ENCODE measurements at regions not wholly inside any gene's neighbourhood (a gene's known extent, or its start where the extent isn't known, plus 50 kb on each side); places are given as distances from the start of the nearest gene placed in this dataset.
"Not testable (repeated sequence)": the region's sequence is repeated elsewhere in the genome, so short reads cannot be mapped to it uniquely, and the experiment has no call there.

GRCh38 chr17:27960183-27960849 is 67.2 kb upstream of the LYRM9 start:
- intact Hi-C loops (cut with DNase I) = no loop called here
- TF ChIP-seq POLR2A (IDR thresholded peaks at IDR 0.05) = no peak
- TF ChIP-seq, protein P1, sequence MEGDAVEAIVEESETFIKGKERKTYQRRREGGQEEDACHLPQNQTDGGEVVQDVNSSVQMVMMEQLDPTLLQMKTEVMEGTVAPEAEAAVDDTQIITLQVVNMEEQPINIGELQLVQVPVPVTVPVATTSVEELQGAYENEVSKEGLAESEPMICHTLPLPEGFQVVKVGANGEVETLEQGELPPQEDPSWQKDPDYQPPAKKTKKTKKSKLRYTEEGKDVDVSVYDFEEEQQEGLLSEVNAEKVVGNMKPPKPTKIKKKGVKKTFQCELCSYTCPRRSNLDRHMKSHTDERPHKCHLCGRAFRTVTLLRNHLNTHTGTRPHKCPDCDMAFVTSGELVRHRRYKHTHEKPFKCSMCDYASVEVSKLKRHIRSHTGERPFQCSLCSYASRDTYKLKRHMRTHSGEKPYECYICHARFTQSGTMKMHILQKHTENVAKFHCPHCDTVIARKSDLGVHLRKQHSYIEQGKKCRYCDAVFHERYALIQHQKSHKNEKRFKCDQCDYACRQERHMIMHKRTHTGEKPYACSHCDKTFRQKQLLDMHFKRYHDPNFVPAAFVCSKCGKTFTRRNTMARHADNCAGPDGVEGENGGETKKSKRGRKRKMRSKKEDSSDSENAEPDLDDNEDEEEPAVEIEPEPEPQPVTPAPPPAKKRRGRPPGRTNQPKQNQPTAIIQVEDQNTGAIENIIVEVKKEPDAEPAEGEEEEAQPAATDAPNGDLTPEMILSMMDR (IDR thresholded peaks at IDR 0.05) = no peak
- H3K27ac ChIP-seq = no peak overlapping the region
- H3K4me3 ChIP-seq (replicated peaks in 1 of 3) = no peak overlapping the region
- no peaks in the 10 kb centered on the region for H3K9me3 ChIP-seq
- DNase-seq = no peak
- no peaks in the 10 kb centered on the region for H3K27me3 ChIP-seq
- WGBS, 2 donors = 86 to 93% methylated on average over 6 of the region's 6 CpGs
- no peaks in the 10 kb centered on the region for H3K36me3 ChIP-seq
- peaks cover 10 to 26% of the 10 kb centered on the region in 2 donors for H3K4me1 ChIP-seq

GRCh38 chr17:27962581-27962980 is 69.4 kb upstream of the LYRM9 start:
- intact Hi-C loops (cut with DNase I) = not testable (repeated sequence)
- WGBS, 2 donors = 86 to 97% methylated on average over 3 of the region's 3 CpGs

GRCh38 chr17:27965224-27965623 is 72.1 kb upstream of the LYRM9 start:
- 35 to 41% methylated on average over 6 of the region's 6 CpGs for WGBS, 2 donors
- TF ChIP-seq, protein P1 (IDR thresholded peaks at IDR 0.05) = no peak
- TF ChIP-seq POLR2A (IDR thresholded peaks at IDR 0.05) = no peak
- Histone ChIP-seq H3K4me1 (peaks cover 19 to 30% of the 10 kb centered on the region in 2 donors), H3K36me3 (no peaks in the 10 kb centered on the region), H3K4me3 (replicated peaks in 1 of 3) (no peak overlapping the region), H3K9me3 (no peaks in the 10 kb centered on the region), H3K27ac (peak overlapping the region; percentile 80 to 92 (median 84)), H3K27me3 (no peaks in the 10 kb centered on the region)
- peak; percentile 90 to 94 for DNase-seq
- intact Hi-C loops (cut with DNase I) = no loop called here

More at GRCh38 chr17:27962581-27962980, 69.4 kb upstream of the LYRM9 start:
- H3K27ac ChIP-seq; H3K27me3 ChIP-seq; H3K9me3 ChIP-seq; DNase-seq; H3K36me3 ChIP-seq; H3K4me3 ChIP-seq (replicated peaks in 1 of 3): not testable (repeated sequence)
- H3K4me1 ChIP-seq = peaks cover 19 to 33% of the 10 kb centered on the region in 2 donors

DNA sequence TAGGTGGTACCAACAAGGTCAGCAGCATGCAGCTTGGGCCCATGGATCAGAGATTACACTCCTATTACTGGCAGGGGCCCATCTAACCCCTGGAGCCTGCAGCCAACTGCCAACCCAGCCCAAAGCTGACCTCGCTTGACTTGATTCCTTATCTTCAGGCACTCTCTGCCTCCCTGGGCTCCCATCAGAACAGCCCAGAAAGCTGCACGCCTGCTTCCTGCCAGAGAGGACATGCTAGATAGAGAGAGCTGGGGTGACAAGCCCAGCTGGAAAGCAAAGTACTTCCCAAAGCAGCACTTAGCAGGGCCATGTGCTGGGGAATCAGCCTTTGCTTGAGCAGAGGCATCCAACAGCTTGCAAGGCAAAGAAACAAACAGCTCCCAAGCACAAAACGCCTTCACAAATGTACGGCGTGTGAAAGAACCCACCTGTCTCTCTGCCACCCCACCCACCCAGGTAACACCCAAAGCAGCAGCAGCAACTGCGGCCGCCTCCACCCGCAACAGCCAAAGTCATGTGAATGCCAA is 74.2 kb upstream of the NLK start:
- no peak overlapping the region for H3K4me3 ChIP-seq (replicated peaks in 1 of 3)
- H3K27ac ChIP-seq = peak overlapping the region in 1 of 3 donors; percentile 18
- no peaks in the 10 kb centered on the region for H3K36me3 ChIP-seq
- no peaks in the 10 kb centered on the region for H3K27me3 ChIP-seq
- TF ChIP-seq, protein P1 (IDR thresholded peaks at IDR 0.05) = no peak
- TF ChIP-seq POLR2A (IDR thresholded peaks at IDR 0.05) = no peak
- WGBS, 2 donors = 84 to 92% methylated on average over 8 of the region's 8 CpGs
- H3K9me3 ChIP-seq = no peaks in the 10 kb centered on the region
- DNase-seq = peak; percentile 11 to 30
- peaks cover 19 to 30% of the 10 kb centered on the region in 2 donors for H3K4me1 ChIP-seq
- intact Hi-C loops (cut with DNase I) = no loop called here

- 97 to 100% methylated on average over 3 of the region's 3 CpGs for WGBS, 2 donors
- TF ChIP-seq, protein P1 (IDR thresholded peaks at IDR 0.05) = no peak
- TF ChIP-seq POLR2A (IDR thresholded peaks at IDR 0.05) = no peak
- no peaks in the 10 kb centered on the region for H3K36me3 ChIP-seq
- intact Hi-C loops (cut with DNase I) = no loop called here
- no peak overlapping the region for H3K4me3 ChIP-seq (replicated peaks in 1 of 3)
- no peaks in the 10 kb centered on the region for H3K9me3 ChIP-seq
- H3K27me3 ChIP-seq = no peaks in the 10 kb centered on the region
- no peak overlapping the region for H3K27ac ChIP-seq
- peaks cover 7 to 8% of the 10 kb centered on the region in 2 donors for H3K4me1 ChIP-seq
- DNase-seq = no peak
These were observed 71.9 kb upstream of the NLK start for GRCh38 chr17:27970587-27970986.
